ENCODE measurements at regions not wholly inside any gene's neighbourhood (a gene's known extent, or its start where the extent isn't known, plus 50 kb on each side); places are given as distances from the start of the nearest gene placed in this dataset.

GRCh38 chr2:239520811-239521517 is 120.1 kb upstream of the HDAC4 start:
- TF ChIP-seq CTCF (IDR thresholded peaks at IDR 0.05; ENCODE audit: insufficient read depth, low read length): no peak
- no peak for TF ChIP-seq POLR2AphosphoS5 (IDR thresholded peaks at IDR 0.05; ENCODE audit: low read depth)
